ENCODE measurements at regions not wholly inside any gene's neighbourhood (a gene's known extent, or its start where the extent isn't known, plus 50 kb on each side); places are given as distances from the start of the nearest gene placed in this dataset.

DNA sequence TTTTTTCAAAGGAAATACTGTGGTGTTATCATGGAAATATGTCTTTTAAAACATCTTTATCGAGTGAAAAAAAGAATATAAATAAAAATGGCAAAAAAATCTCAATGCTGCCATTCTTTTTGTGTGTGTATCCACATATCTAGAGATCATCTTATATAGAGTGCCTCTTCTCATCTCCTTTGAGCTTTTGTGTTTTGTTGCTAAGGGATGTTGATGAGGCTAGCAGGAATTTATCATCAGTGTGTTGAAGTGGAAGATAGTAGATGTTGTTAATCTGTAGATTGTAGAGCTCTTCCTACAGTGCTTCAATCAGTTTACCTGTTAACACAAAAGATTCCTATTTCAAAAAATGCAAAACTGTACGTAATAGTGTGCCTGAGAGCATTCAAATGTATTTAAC is 1738.0 kb upstream of the SEL1L start:
- WGBS, 2 donors = 84 to 85% methylated on average over 2 of the region's 2 CpGs
- intact Hi-C loops (cut with DNase I; ENCODE audit: low total_unique reads) = no loop called here
- TF ChIP-seq, protein P1, sequence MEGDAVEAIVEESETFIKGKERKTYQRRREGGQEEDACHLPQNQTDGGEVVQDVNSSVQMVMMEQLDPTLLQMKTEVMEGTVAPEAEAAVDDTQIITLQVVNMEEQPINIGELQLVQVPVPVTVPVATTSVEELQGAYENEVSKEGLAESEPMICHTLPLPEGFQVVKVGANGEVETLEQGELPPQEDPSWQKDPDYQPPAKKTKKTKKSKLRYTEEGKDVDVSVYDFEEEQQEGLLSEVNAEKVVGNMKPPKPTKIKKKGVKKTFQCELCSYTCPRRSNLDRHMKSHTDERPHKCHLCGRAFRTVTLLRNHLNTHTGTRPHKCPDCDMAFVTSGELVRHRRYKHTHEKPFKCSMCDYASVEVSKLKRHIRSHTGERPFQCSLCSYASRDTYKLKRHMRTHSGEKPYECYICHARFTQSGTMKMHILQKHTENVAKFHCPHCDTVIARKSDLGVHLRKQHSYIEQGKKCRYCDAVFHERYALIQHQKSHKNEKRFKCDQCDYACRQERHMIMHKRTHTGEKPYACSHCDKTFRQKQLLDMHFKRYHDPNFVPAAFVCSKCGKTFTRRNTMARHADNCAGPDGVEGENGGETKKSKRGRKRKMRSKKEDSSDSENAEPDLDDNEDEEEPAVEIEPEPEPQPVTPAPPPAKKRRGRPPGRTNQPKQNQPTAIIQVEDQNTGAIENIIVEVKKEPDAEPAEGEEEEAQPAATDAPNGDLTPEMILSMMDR (IDR thresholded peaks at IDR 0.05) = no peak
- no peak for TF ChIP-seq POLR2A (IDR thresholded peaks at IDR 0.05)
- no peak overlapping the region for H3K4me3 ChIP-seq (ENCODE audit: low read depth, poor library complexity, severe bottlenecking)
- no peak for DNase-seq (ENCODE audit: low spot score in 2 of 2)

DNA sequence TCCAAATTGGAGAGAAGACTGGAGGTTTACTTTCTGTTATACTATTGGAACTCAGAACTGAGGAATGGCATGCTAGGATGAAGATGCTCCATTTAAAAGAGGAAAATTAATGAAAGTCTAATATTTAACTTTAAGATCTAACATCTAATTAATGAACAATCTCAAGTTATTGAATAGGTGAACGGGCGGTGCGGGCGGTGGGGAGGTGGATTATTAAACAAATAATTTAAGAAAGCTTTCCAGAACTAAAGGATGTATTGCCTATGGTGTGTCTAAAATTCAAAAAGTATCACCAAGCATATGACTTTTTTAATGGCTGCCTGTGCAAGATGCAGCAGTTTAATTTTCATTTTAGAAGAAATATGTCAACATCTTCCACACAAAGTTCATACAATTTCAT is 1747.1 kb upstream of the SEL1L start:
- TF ChIP-seq, protein P1 (IDR thresholded peaks at IDR 0.05) = no peak
- no peak for TF ChIP-seq POLR2A (IDR thresholded peaks at IDR 0.05)
- 99% methylated on average over 4 of the region's 4 CpGs for WGBS, 2 donors
- intact Hi-C loops (cut with DNase I; ENCODE audit: low total_unique reads) = no loop called here
- no peak for DNase-seq (ENCODE audit: low spot score in 2 of 2)
- no peak overlapping the region for H3K4me3 ChIP-seq (ENCODE audit: low read depth, poor library complexity, severe bottlenecking)

DNA sequence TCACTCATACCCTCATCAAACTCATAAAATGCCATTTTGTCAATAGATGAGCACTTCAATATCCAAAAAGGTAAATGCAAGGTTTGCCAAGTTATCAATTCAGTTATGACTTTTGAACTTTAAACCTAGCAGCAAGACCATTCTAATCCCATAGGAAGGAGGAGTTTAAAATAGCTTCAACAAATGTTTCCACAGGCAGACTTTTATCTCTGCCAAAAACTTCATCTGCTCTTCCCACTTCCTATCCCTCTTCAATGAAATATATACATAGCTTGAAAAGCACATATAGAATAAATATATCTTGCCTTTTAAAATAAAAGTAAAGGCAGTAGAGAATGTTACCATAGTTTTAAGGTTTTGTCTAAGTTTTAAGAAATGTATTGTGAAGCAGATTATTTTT is 1749.1 kb upstream of the SEL1L start:
- intact Hi-C loops (cut with DNase I; ENCODE audit: low total_unique reads) = no loop called here
- H3K4me3 ChIP-seq (ENCODE audit: low read depth, poor library complexity, severe bottlenecking) = no peak overlapping the region
- TF ChIP-seq, protein P1 (IDR thresholded peaks at IDR 0.05) = no peak
- TF ChIP-seq POLR2A (IDR thresholded peaks at IDR 0.05) = no peak
- DNase-seq (ENCODE audit: low spot score in 2 of 2) = no peak

DNA sequence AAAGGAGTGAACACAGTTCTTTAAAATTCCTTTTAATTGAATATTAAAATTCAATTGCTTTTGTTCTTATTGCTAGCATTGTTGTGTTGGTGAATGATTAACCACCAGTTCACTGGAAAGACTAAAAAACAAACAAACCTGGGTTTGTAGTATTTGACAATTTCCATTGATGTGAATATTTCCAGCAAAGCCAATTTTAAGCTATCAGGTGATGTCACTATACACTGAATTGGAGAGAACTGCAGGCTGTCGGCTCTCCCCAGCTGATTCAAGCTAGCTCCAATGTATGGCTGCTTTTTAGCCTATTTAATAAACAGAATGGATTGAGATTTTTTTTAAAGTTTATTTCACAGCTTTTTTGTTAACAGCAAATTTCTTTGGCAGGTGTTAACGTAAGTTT is 1753.6 kb upstream of the SEL1L start:
- intact Hi-C loops (cut with DNase I; ENCODE audit: low total_unique reads) = no loop called here
- 66 to 82% methylated on average over 2 of the region's 2 CpGs for WGBS, 2 donors
- TF ChIP-seq, protein P1 (IDR thresholded peaks at IDR 0.05) = no peak
- no peak for TF ChIP-seq POLR2A (IDR thresholded peaks at IDR 0.05)

DNA sequence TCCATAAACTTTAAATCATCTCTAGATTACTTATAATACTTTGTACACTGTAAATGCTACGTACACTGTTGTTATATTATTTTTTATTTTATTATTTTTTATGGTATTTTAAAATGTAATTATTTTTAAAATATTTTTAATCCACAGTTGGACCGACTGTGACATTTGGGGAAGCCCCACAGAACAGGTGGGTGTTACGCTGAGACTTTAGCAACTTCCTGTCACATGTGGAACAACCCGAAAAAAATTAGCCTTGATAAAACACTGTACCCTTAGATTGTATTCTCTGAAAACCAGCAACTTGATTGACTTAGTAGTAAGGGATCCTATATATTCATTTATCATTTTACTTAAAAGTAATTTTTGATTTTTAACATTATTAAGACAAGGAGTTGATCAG is 1755.7 kb upstream of the SEL1L start:
- no peak for DNase-seq (ENCODE audit: low spot score in 2 of 2)
- intact Hi-C loops (cut with DNase I; ENCODE audit: low total_unique reads) = no loop called here
- H3K4me3 ChIP-seq (ENCODE audit: low read depth, poor library complexity, severe bottlenecking) = no peak overlapping the region
- 78 to 85% methylated on average over 4 of the region's 4 CpGs for WGBS, 2 donors
- TF ChIP-seq, protein P1 (IDR thresholded peaks at IDR 0.05) = no peak
- TF ChIP-seq POLR2A (IDR thresholded peaks at IDR 0.05) = no peak

More for the DNA sequence above, 1753.6 kb upstream of the SEL1L start:
- H3K4me3 ChIP-seq (ENCODE audit: low read depth, poor library complexity, severe bottlenecking) = no peak overlapping the region
- DNase-seq (ENCODE audit: low spot score in 2 of 2) = no peak

DNA sequence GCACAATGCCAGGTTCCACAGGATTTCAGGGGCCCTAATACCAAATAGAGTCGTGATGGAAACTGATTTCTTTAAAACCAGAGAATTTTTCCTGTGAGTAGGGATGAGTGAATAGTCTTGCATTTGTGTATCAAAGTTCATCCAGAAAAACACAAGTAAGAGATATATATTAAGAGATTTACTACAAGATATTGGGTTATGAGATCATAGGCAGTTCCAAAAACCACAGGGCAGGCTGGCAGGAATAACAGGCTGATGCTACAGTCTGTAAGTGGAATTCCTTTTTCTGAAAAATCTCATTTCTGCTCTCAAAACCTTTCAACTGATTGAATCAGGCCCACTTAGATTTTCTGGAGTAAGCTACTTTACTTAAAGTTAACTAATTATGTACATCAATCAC is 1756.2 kb upstream of the SEL1L start:
- intact Hi-C loops (cut with DNase I; ENCODE audit: low total_unique reads) = no loop called here
- no peak for TF ChIP-seq POLR2A (IDR thresholded peaks at IDR 0.05)
- TF ChIP-seq, protein P1 (IDR thresholded peaks at IDR 0.05) = no peak
- H3K4me3 ChIP-seq (ENCODE audit: low read depth, poor library complexity, severe bottlenecking) = no peak overlapping the region
- WGBS, 2 donors = 76 to 77% methylated on average over 1 of the region's 1 CpG
- DNase-seq (ENCODE audit: low spot score in 2 of 2) = no peak
